Fibroblast of skin of right quadriceps (primary cell): ENCODE measurements at regions not wholly inside any gene's neighbourhood (a gene's known extent, or its start where the extent isn't known, plus 50 kb on each side); places are given as distances from the start of the nearest gene placed in this dataset.
A peak's percentile ranks its signal among the peaks of the same experiment; 100 is the strongest.

Experiments
- DNase-seq: peaks from one replicate; pipeline ENCODE4 v3.0.0-alpha.2; 2013

DNA sequence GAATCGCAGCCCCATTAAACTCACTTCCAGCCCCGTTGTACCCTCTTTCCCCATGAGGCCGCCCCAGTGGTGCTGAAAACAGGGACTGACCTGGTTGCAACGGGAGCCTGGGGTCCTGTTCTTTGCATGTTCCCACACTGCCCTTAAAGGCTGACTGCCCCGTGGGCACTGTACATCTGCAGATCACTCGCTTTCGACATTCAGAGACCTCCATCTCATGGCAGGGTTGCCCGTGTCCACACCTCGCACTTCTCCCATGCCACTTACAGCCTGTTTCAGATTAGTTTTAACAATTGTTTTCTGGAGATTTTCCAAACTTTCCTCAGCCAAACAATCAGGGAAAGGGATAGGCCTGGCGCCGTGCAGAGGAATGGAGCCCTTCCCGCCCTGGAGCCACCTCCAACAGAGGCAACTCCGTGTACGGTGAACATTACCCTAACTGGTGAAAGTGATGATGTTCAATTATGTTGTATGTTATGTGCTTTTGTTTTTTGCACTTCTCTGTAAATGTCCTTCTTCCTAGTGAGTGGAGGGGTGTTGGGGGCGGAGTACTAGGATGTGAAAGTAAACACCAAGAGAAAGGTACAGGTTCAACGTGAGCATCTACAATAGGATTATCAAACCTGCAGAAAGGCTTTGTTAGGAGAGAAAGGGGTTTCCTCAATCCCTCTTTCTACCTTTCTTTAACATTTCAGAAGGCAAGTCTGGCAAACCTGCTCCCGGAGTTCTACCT is 262.8 kb downstream of the FOXO1 start:
- DNase-seq, result no peak

DNA sequence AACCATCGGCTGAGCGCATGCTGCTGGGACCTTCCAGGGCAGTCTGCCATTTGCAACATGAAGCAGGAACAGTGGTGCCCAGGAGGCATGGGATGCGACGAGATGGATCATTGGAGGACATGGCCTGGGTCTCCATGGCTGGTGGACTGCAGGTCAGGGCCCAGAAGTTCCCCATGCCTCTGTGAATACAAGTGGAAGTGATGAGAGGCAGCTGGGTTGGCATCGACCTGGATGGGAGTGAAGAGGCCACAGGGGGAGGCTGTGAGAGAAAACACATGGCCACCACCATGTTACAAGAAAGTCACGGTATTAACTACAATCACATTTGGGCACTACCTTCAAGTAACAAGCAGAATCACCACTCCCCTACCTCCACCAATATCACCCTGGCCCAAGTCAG is 262.0 kb downstream of the FOXO1 start:
- DNase-seq, result no peak

DNA sequence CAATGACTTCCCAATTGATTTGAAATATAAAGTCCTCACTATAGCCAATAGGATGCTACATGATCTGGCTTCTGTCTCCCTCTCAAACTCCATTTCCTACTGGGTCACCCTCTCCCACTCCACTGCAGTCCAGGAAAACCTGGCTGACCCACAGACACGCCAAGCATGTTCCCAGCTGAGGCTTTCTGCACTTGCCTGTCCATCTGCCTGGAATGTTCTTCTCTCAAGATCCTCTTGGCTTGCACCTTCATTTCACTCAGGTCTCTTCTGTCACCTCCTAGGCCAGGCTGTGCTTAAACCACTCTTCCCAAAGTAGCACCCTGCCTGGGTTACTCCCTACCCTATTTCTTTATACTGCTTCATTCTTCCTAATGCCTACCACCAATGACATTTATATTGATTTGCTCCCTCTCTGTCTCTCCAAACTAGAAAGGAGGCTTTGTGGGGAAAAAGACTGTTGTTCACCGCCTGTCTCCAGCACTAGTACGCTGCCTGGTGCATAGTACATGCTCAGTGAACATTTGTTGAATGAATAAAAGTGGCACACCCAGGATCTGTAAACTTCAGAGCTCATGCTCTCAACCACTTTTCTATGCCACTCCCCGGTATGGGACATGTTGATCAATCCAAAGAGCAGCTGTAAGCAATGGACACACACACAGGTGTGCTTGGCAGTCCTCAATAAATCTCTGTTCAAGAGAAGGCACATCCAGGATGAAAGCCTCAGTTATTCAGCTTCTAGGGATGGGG is 261.3 kb downstream of the FOXO1 start:
- DNase-seq, result no peak

DNA sequence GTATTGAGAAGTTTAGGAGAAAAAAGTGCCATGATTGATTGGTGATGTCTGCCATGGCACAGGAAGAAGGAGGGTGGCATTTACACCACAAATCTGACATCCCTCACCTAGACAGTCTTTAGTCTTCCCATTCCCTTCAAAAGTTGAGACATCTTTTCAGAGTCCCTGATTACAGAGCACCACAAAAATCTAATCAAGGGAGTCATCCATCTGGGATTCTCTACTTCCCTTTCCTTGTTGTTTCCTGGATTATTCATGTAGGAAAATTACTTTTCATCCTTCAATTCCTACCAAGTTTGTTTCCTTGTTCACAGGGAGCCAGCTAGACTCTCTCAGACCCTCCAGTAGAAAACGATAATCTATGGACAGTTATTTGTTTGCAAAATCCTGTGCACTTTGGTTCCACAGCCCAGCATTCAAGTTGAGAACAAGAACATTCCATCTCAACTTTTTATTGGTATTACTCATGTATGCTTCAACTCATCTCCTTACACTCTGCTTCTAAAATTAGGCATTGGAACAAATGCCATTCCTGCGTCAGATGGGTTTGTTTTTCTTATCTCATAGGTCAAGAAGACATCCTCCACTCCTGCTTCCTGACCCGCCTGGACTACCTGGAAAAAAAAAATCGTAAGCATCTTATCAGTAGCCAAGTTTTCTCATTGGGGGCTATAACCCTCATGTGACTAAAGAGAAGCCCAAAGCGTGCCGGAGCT is 259.9 kb downstream of the FOXO1 start:
- peak; percentile 54 for DNase-seq

DNA sequence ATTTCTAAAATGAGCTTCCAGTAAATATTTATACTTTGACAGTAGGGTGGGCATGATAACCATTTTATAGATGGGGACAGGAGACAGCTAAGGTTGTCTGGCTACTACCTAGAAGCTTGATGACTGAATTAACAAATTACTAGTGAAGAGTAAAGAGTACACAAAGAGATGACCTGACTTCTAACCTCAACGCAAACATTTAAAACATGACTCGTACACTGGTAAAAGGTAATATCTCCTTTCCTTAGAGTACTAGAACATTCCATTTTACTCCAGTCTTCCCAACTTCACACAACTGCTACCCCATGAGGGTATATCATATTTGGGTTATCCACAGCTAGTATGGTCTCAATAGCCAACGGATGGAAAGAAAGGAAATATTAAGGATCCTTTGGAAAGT is 258.9 kb downstream of the FOXO1 start:
- no peak for DNase-seq

DNA sequence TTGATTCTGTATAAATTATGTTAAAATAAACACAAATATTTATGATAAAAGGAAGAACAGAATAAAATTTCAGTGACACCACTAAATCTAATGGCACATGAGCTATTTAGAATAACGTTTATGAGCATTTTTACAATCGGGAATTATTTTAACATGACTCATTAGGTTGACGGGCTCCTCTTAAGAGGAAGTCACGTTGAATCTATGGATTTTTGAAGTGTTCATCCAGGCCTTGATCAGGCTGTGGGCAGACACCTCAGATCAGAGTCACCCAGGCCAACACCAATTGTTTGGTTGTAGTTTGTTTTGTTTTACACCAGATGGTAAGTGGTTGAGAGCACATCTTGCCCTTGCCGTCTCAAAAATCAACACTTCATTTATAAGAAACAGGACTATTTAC is 257.8 kb downstream of the FOXO1 start:
- peak; percentile 18 for DNase-seq

DNA sequence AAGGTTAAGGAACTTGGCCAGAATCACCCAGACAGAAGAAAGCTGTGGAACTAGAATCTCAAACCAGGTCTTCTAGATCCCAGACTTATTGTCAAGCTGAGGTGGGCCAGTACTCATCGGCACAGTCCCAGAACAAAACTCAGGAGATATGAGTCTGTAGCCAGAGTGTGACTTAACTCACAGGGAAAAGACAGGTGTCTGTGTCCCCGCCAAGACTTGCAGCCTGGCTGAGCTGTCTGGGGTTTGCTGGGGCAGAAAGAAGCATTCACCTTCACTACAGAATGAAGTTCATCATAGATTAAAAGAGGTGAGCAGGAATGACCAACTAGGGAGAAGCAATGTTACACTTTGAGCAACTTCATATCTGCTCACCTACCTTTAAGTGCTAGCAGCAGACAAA is 257.2 kb downstream of the FOXO1 start:
- no peak for DNase-seq

DNA sequence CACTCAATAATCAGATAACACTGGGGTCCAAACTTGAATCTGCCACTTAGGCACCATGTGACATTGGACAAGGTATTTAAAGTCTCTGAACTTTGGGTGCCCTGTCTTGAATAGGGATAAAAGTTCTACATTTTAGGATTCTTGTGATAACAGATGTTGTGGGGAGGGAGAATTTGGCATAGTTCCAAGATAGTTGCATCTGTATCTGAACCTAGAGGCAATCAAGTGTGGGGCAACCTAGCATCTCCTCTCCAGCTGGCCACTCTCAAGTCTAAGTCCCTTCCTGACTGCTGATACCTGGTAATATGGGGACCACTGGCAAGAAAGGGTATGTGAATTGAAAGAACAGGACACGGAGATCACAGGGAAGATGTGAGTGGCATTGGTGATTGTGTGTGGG is 256.1 kb downstream of the FOXO1 start:
- no peak for DNase-seq

DNA sequence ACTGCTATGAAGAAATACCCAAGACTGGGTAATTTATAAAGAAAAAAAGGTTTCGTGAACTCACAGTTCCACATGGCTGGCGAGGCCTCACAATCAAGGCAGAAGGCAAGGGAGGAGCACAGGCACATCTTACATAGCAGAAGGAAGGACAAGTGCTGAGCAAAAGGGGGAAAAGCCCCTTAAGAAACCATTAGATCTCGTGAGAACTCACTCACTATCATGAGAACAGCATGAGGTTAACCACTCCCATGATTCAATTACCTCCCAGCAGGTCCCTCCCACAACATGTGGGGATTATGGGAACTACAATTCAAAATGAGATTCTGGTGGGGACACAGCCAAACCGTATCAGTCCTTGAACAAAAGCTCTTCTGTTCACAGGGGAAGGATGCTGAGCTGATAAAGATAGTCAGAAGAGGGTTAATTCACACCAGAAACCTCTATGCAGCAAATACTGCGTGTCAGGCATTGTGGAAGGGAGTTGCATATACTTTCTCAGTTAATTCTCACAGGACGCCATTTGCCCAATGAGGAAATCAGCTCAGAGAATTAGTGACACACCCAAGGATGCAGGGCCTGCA is 246.2 kb downstream of the FOXO1 start:
- no peak for DNase-seq

DNA sequence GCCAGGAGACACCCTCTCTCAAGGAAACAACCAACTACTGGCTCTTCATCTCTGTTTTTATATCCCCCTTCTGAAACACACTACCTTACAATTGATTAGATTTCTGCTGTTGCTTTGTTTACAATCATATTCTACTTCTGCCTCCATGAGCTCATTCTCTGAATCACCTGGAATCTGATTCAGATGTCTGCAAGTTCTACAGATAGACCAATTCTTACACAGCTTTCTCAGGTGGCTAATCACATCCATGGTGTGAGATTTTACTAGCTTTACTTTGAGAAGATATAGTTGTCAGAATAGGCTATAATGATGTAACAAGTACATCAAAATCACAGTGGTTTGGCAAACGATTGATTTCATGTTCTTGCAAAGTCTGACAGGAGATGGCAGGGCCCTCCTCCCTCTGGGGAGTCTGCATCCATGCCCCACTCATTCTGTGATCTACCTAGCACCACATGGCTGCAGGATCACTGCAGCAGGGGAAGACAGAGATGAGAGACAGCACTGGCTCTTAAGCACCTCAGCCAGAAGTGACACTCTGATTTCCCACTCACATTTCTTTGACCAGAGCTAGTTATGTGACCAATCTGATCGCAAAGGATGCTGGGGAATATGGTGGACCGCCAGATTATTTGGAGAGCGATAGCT is 243.7 kb downstream of the FOXO1 start:
- no peak for DNase-seq

DNA sequence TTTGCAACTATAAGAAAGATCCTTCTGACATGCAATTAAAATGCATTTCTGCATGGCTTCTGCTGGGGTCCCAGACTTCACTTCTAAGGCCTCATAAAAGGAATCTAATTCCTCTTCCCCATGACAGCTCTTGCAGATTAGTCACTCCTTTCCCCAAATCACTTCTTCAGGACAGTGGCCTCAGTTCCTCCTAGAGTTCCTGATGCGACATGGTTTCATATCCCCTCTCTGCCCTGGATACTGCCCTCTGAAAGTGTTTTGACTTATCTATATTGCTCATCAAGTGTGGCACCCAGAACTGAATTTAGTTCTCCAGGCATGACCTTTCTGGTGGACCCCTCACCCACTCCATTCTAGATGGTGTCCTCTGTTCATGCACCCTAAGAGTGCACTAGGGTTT is 238.1 kb downstream of the FOXO1 start:
- DNase-seq, result no peak

DNA sequence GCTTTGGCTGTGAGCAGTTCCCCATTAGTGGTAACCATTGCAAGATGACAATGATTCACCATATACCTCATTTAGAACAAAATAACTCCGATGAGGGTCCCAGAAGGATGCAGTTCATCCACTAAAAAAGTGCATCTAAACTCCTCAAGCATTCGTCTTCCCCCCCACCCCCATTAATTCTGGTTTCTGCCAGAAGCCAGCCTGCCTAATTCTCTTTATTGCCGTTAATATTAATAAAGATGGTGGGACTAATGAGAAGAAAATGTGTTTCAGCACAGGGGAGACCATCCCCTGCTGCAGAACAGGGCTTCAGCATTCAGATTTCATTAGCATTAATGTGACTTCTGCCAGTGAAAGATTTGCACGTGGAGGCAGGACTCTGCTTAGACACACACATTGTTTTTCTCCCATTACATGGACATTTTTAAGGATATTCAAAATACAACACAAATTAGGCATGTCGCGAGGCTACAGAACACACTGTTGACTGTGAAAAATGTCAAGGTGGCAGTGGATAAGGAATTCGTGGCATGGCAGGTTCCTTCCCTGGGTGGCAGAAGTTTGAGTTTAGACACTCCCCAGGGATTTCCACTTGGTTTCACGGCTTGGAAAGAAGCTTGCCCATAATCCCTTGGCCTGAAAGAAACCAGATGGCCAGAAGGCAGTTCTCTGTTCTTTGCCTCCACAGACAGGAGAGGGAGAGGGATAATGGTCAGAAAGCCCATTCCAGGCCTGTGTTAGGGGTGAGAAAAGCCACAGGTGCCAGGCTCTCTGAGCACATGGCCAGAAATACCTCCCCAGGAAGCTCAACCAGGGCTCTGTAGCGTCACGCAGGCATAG is 236.5 kb downstream of the FOXO1 start:
- no peak for DNase-seq

DNA sequence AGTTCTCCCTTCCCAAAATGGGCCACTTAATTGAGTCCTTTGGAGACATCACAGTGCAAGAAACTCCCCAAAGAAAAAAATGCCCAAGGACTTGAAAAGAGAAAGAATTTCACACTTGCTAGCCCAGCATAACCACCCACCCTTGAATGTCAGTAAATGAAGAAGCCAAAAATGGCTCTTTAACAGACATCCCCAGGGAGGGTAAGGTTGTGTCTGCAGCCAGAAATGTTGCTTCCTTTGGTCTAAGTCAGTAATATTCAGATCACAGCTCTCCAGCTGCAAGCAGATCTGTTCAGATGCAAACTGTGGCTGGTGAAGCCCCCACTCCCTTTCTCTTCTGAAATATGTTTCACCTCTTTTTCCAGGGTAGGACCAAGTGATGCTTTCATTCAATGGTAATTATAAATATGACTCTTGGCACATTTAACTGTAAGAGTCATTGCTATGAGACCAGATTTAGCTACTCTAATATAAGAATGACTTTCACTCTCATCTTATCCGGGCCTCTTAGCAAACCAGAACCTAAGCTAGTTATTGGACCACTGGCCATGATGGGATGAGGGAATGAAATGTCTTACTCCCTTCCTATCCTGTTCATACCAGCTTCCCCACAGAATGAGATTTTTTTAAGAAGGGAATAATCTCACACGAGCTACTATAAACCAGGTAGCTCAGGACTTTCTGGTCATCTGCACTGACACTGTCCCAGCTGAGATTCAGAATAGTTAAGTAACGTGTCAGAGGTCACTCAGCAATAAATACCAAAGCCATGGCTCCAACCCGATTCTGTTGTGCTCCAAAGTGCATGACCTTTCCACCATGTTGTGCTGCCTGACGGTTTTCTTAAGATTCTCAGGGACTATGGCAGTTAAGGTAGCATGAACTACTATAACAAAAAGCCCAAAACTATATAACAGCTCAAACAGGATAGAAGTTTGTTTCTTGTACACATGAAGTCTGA is 234.1 kb downstream of the FOXO1 start:
- DNase-seq, result no peak

DNA sequence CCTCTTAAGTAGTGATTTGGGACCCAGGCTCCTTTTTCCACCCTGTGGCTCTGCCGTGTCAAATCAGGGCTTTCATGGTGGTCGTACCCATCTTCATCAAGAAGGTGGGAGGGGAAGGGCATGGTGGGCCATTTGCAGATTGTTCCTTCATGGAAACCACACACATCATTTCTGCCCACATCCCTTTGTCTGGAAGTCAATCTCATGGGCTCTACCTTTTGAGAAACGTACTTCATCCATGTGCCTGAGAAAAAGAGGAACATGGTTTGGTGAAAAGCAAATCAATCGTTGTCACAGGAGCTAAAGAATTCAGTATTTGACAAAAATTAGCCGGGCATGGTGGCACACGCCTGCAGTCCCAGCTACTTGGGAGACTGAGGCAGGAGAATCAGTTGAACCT is 233.4 kb downstream of the FOXO1 start:
- no peak for DNase-seq

DNA sequence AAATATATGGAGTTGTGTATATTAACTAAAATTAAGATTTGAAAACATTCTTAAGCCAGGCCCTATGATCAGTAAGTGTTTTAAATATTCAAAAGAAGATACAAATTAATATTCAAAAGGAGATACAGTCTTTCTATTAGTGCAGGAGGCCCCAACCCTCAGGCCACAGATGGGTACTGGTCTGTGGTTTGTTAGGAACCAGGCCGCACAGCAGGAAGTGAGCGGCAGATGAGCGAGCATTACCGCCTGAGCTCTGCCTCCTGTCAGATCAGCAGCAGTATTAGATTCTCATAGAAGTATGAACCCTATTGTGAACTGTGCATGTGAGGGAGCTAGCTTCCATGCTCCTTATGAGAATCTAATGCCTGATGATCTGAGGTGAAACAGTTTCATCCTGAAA is 232.9 kb downstream of the FOXO1 start:
- DNase-seq, result no peak

DNA sequence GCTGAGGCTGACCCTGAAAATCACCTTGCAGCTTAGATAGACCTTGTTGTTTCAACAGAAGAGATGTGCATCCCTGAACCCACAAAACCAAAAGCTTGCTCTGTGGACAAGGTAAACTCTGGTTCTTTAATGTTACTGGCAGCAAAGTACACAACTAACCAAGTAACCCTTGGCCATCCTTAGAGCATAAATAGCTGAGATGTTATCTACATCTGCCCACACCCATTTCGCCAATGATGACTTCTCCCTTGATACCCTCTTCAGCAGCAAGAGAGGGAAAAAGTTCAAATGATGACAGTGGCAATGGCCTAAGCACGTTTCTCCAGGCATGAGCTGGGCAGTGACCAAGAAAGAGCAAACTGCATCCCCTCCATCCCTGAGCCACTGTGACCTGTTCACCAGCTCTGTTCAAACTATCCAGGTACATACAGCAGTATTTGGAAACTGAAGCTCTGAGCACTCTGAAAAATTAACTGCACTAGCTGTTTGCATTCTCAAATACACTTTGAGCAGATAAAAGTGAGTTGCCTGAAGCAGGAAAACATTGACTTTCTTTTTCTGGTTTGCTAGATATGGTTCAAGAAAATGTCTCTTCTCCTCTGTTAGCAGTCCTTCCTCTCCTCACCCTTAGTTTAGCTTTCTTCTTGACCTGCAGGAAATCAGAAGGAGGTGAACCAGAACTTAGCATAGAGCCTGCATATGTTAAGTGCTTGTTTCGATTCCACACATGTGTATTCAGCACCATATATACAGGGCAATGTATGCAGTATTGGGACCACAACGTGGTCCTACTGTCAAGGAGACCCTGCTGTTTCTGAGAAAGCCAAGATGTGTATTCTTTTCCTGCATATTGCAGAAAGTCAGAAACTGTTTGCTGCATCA is 231.7 kb downstream of the FOXO1 start:
- DNase-seq, result no peak

DNA sequence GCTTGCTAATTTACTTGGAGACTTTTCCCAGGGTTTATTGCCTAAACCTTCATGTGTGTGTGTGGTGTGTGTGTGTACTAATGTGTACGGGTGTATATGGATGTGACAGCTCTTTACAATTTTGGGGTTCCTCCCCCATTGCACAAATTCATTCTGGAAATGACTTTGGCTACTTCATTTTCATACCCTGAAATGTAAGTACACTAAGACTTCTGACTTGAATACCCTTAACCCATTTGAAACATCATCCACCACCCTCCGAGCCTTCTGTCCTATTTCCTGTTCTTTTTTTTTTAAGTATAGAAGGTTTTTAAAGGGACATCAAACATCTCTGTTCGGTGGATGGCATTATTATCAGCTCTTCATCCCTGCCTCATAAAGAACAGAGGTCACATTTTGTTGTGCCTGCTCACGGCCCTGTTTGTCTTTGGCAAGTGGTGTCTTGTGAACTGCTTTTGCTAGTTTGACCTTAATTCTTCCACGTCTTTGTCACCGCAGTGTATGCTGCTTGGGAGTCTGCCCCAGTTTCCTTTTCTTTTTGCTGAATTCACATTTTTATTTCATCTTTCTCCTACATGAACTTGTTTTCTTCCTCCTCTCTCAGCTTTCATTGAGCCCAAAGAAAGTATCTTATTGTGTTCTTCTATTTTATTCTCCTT is 228.3 kb downstream of the FOXO1 start:
- no peak for DNase-seq

DNA sequence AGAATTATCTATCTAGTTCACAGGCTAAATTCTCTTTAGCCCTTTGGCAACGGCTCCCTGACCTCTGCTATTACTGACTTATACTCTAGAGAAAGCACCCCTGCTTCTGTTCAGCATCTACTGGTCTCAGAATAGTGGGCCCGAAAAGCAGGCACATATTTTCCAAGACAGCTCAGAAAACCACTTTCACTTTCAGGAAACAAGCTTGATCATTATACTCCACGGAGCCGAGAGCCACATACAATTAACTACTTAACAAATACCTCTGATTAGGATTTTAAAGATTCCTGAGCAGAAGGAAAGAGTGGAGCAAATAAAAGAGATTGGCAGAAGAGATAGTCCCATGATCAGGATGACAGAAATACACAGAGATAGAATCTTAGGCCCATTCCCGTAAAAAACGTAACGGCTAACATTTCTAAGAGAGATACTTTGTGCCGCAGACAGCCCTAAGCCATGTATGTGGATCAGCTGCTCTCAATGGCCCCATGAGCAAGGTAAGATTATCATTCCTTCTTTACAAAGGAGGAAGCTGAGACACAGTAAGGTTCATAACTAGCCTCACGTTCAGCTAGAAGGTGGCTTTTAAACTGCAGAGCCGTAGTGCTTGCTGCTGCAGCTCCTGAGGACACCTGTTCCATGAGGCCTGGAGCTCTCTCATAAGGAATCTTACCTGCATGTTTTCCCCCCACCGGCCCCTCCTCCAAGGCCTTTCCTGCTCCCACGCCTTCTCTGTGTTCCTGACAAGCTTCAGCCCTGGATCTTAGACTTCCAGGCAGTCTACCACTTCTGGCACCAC is 227.2 kb downstream of the FOXO1 start:
- DNase-seq, result no peak
